HG03457 (cell line): ENCODE measurements at regions not wholly inside any gene's neighbourhood (a gene's known extent, or its start where the extent isn't known, plus 50 kb on each side); places are given as distances from the start of the nearest gene placed in this dataset.
"Not testable (repeated sequence)": the region's sequence is repeated elsewhere in the genome, so short reads cannot be mapped to it uniquely, and the experiment has no call there.

Source experiments
- ATAC-seq: cut with Tn5 transposase; IDR thresholded peaks from one replicate; pipeline ENCODE4 v1.9.1; 2021; ENCODE audit warnings: moderate number of reproducible peaks; ENCODE audit not compliant: unreplicated experiment

GRCh38 chr6:134678436-134678889, 271.4 kb downstream of the ALDH8A1 start:
- ATAC-seq, result no peak

DNA sequence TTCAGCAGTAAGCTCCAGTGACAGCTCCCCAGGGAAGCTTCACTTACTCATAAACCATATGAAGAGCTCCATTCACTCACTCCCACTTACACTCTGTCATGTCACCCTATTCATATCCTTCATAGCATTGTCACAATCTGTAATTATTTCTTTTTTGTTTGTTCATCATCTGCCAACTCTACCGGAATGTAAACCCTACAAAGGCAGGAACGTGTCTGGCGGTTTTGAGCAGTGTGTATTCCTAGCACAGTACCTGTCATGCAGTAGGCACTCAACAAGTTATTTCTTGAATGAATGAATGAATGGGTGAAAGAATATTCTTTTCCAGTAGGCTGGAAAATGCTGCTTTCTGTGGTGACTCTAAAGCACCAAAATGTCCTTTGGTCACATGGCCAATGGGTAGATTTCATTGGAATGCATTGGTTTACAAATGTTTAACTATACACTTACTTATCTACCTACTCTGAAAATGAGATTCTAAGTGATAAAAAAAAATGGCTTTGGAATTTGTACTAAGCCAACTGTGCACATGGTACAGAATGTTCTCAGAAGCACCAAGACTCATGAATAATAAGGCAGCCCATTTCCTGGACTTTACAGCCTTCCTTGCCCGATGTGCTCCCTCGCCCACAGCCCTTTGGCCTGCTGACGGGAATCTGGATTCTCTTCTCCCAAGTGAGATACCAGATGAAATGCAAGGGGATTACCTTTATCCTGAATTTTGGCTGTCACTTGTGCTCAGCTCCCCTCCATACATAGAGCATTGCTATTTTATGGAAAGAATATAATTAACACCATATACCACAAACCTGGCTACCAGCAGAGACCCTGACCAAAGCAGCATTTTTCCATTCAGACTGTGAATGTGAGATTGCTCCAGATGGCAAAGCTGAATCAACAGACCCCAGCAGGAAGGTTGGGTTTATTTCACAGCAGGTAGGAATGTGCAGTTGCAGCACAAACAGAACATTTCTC, 273.3 kb downstream of the ALDH8A1 start:
- no peak for ATAC-seq

DNA sequence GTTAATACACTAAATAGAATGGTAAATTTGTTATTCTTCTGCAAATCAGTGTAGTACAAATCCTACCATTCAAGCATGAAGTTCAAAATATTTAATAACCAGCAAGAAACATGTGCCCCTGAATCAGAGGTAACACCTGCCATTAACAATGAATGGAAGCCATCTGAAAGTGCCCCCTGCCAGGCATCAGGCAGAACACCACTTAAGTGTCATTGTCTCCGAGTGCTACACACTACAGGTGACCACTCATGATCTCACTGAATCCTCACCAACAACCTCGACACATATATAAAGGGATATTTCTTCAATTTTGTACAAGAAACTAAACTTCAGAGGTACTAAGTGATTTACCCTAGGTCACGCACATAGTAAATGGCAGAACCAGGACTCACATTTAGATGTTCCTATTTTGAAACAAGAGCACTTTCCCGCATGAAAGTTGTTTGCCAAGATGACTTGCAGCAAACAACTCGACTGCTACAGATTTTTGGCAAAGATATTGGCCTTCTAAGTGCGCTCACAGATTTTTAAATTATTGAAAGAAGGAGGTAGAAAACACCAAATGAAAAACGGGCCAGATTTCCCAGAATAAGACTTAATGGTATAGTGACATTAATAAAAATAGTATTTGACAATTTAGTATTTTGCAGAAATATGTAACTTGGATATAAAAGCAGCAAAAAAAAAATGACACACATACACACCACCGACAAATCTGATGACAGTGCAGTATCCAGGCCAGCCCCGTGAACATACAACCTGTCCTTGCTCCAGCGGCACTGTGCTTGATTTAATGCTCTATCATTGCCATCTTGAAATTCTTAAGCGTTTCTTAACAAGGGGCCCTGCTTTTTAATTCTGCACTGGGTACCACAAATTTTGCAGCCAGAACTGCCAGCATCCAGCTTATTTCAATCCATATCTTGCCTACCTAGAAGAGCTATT, 274.5 kb downstream of the ALDH8A1 start:
- no peak for ATAC-seq

- no peak for ATAC-seq
These were observed 275.3 kb downstream of the ALDH8A1 start for GRCh38 chr6:134674562-134674961.

DNA sequence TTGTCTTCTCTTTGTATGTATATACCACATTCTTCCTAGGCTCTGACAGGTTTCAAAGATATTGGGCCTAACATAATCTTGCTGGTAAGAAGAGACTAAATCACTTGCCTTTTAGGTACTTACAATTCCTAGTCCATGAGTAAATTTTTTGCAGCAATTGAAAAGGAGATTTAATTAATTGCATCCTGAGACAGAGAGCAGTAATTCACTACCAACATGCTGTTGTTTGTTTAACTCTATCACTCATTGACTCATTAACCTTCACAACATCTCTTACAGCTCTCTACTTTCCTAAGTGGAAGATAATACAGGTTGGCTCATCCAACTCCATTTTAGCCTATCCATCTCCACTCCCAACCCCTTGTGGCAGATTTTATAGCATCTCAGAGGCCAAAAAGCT, 280.4 kb downstream of the ALDH8A1 start:
- ATAC-seq, result no peak

DNA sequence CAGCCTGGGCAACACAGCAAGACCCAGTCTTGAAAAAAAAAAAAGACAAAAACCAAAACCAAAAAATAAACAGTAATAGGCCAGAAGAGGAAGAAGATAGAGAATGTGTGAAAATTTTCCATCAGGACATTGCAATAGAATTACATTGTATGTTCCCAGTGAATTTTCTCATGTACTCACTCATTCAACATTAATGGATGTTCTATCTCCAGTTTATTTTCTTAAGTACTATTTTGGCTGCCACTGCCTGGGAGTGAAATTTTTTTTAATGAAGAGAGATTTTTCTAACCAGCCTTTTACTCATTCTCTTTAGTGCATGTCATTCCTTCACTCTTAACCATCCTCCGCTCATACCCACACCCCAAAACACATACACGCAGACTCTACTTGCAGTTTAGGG, 282.8 kb downstream of the ALDH8A1 start:
- ATAC-seq, result no peak

- ATAC-seq, result no peak
These were observed 283.8 kb downstream of the ALDH8A1 start for GRCh38 chr6:134666125-134666524.

GRCh38 chr6:134665029-134665723, 284.7 kb downstream of the ALDH8A1 start:
- no peak for ATAC-seq

DNA sequence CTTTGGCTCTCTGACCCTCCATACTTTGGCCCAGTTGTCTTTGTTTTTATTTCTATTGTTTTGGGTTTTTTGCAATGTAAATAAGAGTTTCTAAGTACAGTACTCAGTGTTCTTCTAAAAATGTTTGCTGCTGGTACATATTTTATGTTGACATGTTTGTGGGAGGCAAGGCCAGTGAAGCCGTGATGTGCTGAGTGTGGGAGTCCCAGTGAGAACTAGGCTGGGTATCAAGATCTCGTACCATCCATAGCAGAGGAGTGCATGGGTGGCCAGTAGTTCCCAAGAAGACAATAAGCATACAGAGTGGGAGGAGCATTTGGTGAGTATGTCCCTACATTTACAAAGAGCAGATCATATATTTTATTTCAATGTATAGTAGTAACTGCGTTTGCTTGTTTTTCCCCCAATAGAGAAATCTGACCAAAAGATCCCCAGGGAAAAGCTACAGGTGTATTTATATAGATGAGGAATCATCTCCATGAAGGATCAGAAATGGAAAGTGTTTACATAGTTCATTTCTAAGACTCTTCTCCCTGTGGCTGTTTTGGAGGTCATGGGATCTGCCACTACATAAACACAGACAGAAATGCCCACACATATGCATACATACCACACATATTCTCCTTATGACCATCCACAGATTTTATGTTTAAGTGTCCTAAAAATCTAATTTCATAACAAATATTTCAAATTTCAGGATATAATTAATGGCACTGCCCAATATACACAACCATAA, 285.9 kb downstream of the ALDH8A1 start:
- ATAC-seq, result no peak

GRCh38 chr6:134663356-134663755, 286.5 kb downstream of the ALDH8A1 start:
- no peak for ATAC-seq

DNA sequence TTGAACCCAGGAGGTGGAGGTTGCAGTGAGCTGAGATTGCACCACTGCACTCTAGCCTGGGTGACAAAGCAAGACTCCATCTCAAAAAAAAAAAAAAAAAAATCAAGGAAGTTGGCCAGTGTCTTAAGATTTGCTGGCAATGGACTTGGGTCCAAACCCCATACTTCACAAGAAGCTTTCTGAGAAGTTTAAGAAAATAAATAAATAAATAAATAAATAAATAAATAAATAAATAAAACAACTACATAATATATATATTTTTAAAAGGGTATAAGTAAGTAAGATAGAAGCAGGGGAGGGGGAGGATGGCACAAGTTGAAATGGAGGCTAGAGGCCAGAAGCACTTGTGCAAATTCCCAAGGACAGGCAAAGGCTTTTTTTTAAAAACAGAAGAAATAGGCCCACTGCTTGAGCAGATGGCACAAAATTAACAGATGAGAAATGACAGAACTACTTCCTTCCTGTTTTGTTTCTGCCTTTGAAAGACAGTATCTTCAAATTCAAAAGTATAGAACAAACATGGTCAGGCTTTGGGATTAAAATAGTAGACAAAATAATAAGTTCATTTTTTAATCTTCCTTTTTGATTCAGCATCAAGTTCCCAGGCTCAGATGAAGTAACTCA, 287.7 kb downstream of the ALDH8A1 start:
- ATAC-seq, result no peak

GRCh38 chr6:134659885-134660284, 290.0 kb downstream of the ALDH8A1 start:
- not testable (repeated sequence) for ATAC-seq

DNA sequence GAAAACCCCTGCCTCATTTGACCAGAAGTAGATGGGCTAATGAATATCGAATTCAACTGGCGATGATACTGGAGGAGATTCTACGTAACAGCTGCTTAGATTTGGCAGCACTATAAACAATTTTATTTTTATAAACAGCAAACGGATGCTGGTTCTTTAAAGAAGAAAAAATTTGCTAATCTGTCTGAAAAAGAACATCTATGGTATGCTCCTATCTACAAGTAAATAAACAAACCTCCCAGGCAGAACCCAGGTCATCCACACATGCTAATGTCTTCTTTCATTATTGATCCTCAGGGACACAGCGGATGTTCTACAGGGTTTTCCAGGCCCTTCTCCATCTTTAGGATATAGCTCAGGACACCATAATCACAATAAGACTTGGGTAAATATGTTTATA, 291.3 kb downstream of the ALDH8A1 start:
- ATAC-seq, result no peak

DNA sequence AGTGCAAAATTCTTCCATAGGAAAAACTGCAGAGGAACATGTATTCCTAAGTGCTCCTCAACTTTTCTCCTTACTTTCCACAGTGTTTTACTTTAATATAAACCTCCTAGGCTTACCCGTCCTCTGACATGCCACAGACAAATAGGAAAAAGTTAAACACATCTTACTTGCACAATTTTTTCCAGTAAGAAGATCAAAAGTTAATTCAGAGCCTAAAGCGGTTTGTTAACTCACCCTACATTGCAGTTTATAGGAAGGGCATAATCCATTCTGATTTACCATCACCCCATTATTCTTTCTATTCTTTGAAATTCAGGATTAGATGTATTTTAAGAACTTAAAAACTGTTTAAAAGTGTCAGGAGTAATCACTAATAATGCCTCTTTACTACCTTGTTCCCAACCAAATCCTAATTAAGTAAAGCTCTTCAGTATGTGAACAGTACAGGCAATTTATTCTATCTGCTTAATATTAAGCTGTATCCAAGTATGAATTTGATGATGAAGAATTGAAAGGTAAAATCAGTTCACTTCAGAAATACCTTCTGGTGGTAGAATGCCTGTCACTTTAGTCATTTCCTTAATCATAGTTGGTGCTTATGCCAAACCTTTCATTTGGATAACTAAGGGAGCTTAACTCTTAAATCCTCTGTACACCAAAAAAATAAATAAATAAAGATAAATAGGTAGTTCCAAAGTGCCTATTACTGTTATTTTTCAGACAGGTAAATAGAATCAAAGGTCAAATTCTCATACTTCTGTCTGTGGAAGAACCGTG, 292.0 kb downstream of the ALDH8A1 start:
- ATAC-seq, result no peak

GRCh38 chr6:134657343-134657742, 292.6 kb downstream of the ALDH8A1 start:
- ATAC-seq, result no peak

DNA sequence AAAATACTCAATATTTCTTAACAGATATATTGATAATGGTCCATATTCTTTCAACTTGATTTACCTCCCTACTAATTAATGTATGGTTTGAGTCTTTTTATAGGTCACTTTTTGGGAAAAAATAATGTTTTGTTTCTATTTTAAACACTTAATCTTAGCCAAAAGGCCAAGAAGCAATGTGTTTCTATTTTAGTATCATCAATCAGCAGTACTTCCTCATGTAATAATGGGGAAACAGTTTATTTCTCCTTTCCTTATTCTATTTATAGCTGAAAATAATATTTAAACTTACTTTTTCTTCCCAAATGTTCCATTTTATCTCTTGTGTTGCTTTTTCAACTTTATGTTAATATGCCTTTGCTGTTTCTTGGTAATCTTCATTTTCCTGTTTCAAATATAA, 295.1 kb downstream of the ALDH8A1 start:
- ATAC-seq, result no peak

DNA sequence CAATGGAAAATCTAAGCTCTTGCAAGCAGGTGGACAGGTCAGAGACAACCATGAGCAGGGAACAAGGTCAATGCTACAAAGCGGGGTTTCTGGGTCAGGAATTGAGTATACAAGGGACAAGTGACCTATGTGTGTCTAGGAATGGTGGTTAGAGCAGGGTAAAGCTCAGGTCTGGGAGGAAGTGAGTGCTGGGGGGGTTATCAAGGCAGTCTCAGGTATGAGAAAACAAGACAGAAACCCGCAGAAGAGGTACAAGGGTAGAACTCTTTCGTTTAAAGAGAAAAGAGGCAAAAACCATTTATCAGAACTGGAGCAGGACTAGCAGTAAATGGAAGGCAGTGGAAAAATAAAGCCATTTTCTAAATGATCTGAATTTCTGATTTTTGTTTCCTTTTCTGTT, 298.4 kb downstream of the ALDH8A1 start:
- no peak for ATAC-seq

DNA sequence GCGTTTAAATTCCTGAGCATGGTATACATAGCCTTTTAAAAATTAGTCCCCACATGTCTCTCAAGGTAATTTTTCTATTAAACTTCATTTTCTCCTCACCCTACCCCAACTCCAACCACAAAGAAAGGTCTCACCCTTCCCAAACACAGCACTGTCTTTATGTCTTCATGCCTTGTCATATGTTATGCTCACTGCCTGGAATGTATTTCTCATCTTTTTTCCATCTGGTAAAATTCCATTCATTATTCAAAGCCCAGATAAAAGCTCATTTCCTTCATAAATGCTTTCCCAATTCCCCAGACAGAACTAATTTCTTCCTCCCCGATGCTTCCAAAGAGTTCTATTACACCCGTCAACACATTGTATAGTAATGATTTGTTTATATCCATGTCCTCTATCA, 302.0 kb downstream of the ALDH8A1 start:
- no peak for ATAC-seq

DNA sequence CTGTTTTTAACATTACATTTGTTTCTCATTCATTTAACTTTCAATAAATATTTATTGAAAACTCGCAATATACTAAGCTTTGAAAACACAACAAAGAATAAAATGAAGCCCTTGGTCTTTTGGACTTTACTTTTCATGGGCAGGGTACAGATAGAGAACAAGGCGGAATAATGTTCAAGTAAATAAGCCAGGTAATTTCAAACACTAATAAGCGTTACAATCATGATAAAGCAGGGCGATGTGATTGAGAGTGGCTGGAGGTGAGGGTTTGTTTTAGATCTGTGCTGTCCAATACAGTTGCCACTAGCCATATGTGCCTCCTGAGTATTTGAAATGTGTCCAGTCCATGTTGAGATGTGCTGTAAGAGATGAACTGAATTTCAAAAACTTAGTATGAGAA, 307.1 kb downstream of the ALDH8A1 start:
- ATAC-seq, result no peak
